GM23338 (cell line): ENCODE measurements at regions not wholly inside any gene's neighbourhood (a gene's known extent, or its start where the extent isn't known, plus 50 kb on each side); places are given as distances from the start of the nearest gene placed in this dataset.

Experiments used
- CREB1 ChIP-seq: fragments of 250-450 bp; sonication (Bioruptor Pico); IDR thresholded peaks from 2 replicates; pipeline ENCODE4 v1.5.0; 2020; ENCODE audit warnings: low read depth, mild to moderate bottlenecking, moderate library complexity
- CTCF ChIP-seq, 2 experiments: fragments of 200-600 bp in 1 of 2; sonication (generic) in 1 of 2; conservative IDR thresholded peaks; 2 replicates each; pipeline versions ENCODE4 v1.5.1 to v1.6.1; 2016 to 2017; ENCODE audit warnings: antibody characterized with exemption in 2 of 2, low read depth in 2 of 2, mild to moderate bottlenecking in 2 of 2, moderate library complexity in 1 of 2
- ETS1 ChIP-seq: IDR thresholded peaks from 2 replicates; pipeline ENCODE4 v1.6.1; 2016; ENCODE audit warnings: antibody characterized with exemption
- EZH2 ChIP-seq: fragments of 200-600 bp; sonication (generic); IDR thresholded peaks from one replicate; pipeline ENCODE4 v1.8.0; 2017; ENCODE audit warnings: antibody characterized with exemption, mild to moderate bottlenecking, low read depth; ENCODE audit not compliant: unreplicated experiment
- EZH2phosphoT487 ChIP-seq: fragments of 200-600 bp; sonication (generic); IDR thresholded peaks from one replicate; pipeline ENCODE4 v1.8.1; 2018; ENCODE audit warnings: antibody characterized with exemption; ENCODE audit not compliant: unreplicated experiment
- JUNB ChIP-seq: IDR thresholded peaks from one replicate; pipeline ENCODE4 v1.6.1; 2016; ENCODE audit warnings: antibody characterized with exemption; ENCODE audit not compliant: unreplicated experiment
- NANOG ChIP-seq: IDR thresholded peaks from 2 replicates; pipeline ENCODE4 v1.6.1; 2016; ENCODE audit warnings: antibody characterized with exemption, borderline replicate concordance
- POLR2AphosphoS5 ChIP-seq: IDR thresholded peaks from 2 replicates; pipeline ENCODE4 v1.6.1; 2016; ENCODE audit warnings: antibody characterized with exemption, low read depth
- REST ChIP-seq: IDR thresholded peaks from one replicate; pipeline ENCODE4 v1.6.1; 2018; ENCODE audit warnings: antibody characterized with exemption; ENCODE audit not compliant: unreplicated experiment
- ZNF331 ChIP-seq: fragments of 250-450 bp; sonication (Bioruptor Pico); IDR thresholded peaks from 2 replicates; pipeline ENCODE4 v1.5.0; 2020; ENCODE audit warnings: low read depth, mild to moderate bottlenecking, moderate library complexity
- ZNF462 ChIP-seq: fragments of 250-450 bp; sonication (Bioruptor Pico); IDR thresholded peaks from 2 replicates; pipeline ENCODE4 v1.5.0; 2020; ENCODE audit warnings: mild to moderate bottlenecking, moderate library complexity

- TF ChIP-seq CTCF (conservative IDR thresholded peaks at IDR 0.05; ENCODE audit: low read depth in 2 of 2) (no peak; a peak in 1 of 4 replicates), EZH2 (no peak), REST (no peak), POLR2AphosphoS5 (no peak), ETS1 (no peak), EZH2phosphoT487 (no peak), ZNF331 (CRISPR knock-in tag) (no peak), CREB1 (CRISPR knock-in tag) (no peak), JUNB (no peak), ZNF462 (CRISPR knock-in tag) (no peak), NANOG (no peak)
Observed at GRCh38 chr4:112061207-112061817, 83.9 kb upstream of the FAM241A start.
